ENCODE measurements at regions not wholly inside any gene's neighbourhood (a gene's known extent, or its start where the extent isn't known, plus 50 kb on each side); places are given as distances from the start of the nearest gene placed in this dataset.

GRCh38 chr2:43165378-43166069 lies 60.9 kb downstream of the ZFP36L2 start:
- no peak for DNase-seq
- Mint-ChIP-seq H3K27ac (no peak overlapping the region), H3K4me3 (no peak overlapping the region), H3K27me3 (ENCODE audit: low read depth, poor library complexity) (no peaks in the 10 kb centered on the region), H3K36me3 (ENCODE audit: low read depth) (no peaks in the 10 kb centered on the region), H3K4me1 (peaks cover 56% of the 10 kb centered on the region), H3K9me3 (no peaks in the 10 kb centered on the region)
- TF ChIP-seq CTCF (IDR thresholded peaks at IDR 0.05) = peak; percentile 16

DNA sequence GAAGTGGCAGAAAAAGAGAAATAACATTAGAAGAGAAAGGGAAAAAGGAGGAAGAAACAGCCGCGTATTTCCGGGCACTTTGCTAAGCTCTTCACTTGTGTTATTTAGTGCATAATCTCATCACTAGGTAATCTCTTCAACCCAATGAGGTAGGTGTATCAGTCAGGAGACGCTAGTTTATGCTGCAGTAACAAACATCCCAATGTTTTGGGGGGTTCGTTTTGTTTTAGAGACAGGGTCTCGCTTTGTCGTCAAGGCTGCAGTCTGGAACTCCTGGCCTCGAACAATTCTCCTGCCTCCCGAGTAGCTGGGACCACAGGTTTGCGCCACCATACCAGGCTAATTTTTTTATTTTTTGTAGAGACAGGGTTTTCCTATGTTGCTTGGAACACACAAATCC lies 61.7 kb downstream of the ZFP36L2 start:
- Mint-ChIP-seq H3K4me1 (peaks cover 58% of the 10 kb centered on the region), H3K36me3 (ENCODE audit: low read depth) (no peaks in the 10 kb centered on the region), H3K4me3 (no peak overlapping the region), H3K27ac (no peak overlapping the region), H3K9me3 (no peaks in the 10 kb centered on the region), H3K27me3 (ENCODE audit: low read depth, poor library complexity) (peaks cover 5% of the 10 kb centered on the region)
- no peak for TF ChIP-seq CTCF (IDR thresholded peaks at IDR 0.05)
- no peak for DNase-seq

DNA sequence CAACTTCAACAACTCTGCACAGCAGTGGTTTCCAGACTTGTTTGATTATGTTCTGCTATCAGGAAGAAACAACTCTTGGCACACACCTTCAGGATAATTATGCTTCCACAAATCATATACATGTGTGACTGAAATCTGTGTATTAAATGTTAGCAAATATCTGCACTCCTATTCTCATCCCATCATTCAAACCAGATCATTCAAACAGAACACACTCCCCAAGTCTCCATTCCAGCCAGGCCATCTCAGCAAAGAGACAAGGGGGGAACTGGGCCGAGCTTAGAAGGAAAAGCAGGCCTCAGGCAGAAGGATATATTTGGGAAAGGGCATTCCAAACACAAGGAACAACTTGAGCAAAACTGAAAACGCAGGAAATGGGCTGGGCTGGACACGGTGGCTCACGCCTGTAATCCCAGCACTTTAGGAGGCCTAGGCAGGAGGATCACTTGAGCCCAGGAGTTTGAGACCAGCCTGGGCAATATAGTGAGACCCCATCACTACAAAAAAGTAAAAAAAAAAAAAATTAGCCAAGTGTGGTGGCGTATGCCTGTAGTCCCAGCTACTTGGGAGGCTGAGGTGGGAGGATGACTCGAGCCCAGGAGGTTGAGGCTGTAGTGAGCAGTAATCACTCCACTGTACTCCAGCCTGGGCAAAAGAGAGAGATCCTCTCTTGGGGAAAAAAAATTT lies 62.7 kb downstream of the ZFP36L2 start:
- Mint-ChIP-seq H3K27ac (no peak overlapping the region), H3K36me3 (ENCODE audit: low read depth) (no peaks in the 10 kb centered on the region), H3K9me3 (no peaks in the 10 kb centered on the region), H3K4me1 (peaks cover 56% of the 10 kb centered on the region), H3K27me3 (ENCODE audit: low read depth, poor library complexity) (peaks cover 12% of the 10 kb centered on the region), H3K4me3 (no peak overlapping the region)
- TF ChIP-seq CTCF (IDR thresholded peaks at IDR 0.05) = no peak
- no peak for DNase-seq

DNA sequence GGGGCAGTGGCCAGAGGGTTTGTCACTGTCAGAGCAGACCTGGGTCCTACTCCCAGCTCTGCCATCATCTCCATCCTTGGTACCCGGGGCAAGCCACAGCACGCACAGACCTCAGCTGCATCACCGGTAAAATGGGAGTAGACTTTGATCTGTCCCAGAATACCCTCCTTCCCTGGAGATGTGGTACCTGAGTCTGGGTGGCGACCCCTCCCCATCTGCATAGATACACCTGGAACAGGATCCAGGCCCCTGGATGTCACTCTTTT lies 64.0 kb downstream of the ZFP36L2 start:
- Mint-ChIP-seq H3K4me1 (peaks cover 56% of the 10 kb centered on the region), H3K27ac (no peak overlapping the region), H3K36me3 (ENCODE audit: low read depth) (no peaks in the 10 kb centered on the region), H3K4me3 (no peak overlapping the region), H3K9me3 (no peaks in the 10 kb centered on the region), H3K27me3 (ENCODE audit: low read depth, poor library complexity) (peaks cover 12% of the 10 kb centered on the region)
- DNase-seq = no peak
- TF ChIP-seq CTCF (IDR thresholded peaks at IDR 0.05) = no peak

DNA sequence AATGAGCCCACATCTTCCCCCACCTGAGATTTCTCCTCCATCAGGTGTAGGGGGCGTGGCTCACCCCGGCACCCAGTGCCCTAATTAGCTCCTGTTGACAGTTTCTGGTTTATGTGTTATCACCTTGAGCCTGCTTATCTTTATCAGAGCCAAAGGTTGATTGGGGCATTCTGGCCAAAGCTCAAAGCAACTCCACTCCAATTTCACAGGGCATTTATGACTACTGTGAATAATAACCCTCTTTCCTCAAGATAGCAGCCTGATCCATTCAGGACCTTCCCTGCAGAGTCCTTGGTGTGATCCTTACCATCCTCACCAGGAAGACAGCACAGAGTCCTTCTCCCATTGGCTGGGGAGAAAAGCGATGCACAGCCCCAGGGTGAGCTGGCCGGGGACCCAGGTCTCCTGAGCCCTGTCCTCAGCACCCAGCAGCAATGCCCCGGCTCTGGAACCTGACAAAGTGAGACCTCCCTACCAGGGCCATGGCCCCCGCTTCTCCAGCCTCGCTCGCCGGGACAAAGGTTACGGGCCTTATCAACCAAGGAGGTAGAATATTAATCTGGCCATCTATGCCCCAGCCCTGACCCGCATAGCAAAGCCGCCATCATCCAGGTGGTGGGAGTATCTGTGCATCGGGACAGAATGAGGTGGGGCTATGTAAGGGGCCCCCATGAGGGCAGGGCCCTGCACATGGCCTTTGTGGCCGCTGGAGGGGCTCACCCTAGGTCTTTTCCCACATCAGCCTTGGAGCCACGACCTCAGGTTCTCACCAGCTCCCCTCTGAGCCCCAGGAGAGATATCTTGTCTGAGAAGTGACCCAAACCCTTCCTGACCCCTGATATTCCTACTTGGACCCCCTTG lies 64.5 kb downstream of the ZFP36L2 start:
- no peak overlapping the region for H3K4me3 Mint-ChIP-seq
- H3K27ac Mint-ChIP-seq = no peak overlapping the region
- H3K9me3 Mint-ChIP-seq = no peaks in the 10 kb centered on the region

More for the DNA sequence above, 64.5 kb downstream of the ZFP36L2 start:
- Mint-ChIP-seq H3K27me3 (ENCODE audit: low read depth, poor library complexity) (peaks cover 12% of the 10 kb centered on the region), H3K36me3 (ENCODE audit: low read depth) (no peaks in the 10 kb centered on the region), H3K4me1 (peaks cover 57% of the 10 kb centered on the region)
- no peak for TF ChIP-seq CTCF (IDR thresholded peaks at IDR 0.05)
- no peak for DNase-seq

Data from nephron progenitor cell (in vitro differentiated cells).